ENCODE measurements at regions not wholly inside any gene's neighbourhood (a gene's known extent, or its start where the extent isn't known, plus 50 kb on each side); places are given as distances from the start of the nearest gene placed in this dataset.

GRCh38 chr4:34139346-34139745 lies 2105.0 kb downstream of the ARAP2 start:
- H3K27me3 ChIP-seq: no peaks in the 10 kb centered on the region
- TF ChIP-seq POLR2A (IDR thresholded peaks at IDR 0.05) (no peak), CTCF (IDR thresholded peaks at IDR 0.05) (no peak)
- intact Hi-C loops (cut with DNase I): no loop called here
- H3K4me1 ChIP-seq (replicated peaks in 1 of 2): no peaks in the 10 kb centered on the region
- no peaks in the 10 kb centered on the region for H3K9me3 ChIP-seq (replicated peaks in 1 of 3)
- no peak for DNase-seq
- H3K27ac ChIP-seq: no peak overlapping the region
- no peak overlapping the region for H3K4me3 ChIP-seq
- H3K36me3 ChIP-seq (replicated peaks in 1 of 2): no peaks in the 10 kb centered on the region

GRCh38 chr4:34148322-34148908 lies 2095.9 kb downstream of the ARAP2 start:
- Histone ChIP-seq H3K27me3 (no peaks in the 10 kb centered on the region), H3K9me3 (replicated peaks in 1 of 3) (no peaks in the 10 kb centered on the region), H3K4me1 (replicated peaks in 1 of 2) (no peaks in the 10 kb centered on the region), H3K4me3 (no peak overlapping the region), H3K27ac (no peak overlapping the region), H3K36me3 (replicated peaks in 1 of 2) (no peaks in the 10 kb centered on the region)
- TF ChIP-seq CTCF (IDR thresholded peaks at IDR 0.05) (no peak), POLR2A (IDR thresholded peaks at IDR 0.05) (no peak)
- 46 to 57% (median 52%) methylated on average over 2 of the region's 2 CpGs for WGBS, 4 donors
- intact Hi-C loops (cut with DNase I): no loop called here
- no peak for DNase-seq

GRCh38 chr4:34157547-34157946 lies 2086.8 kb downstream of the ARAP2 start:
- DNase-seq: no peak
- H3K4me3 ChIP-seq: no peak overlapping the region
- intact Hi-C loops (cut with DNase I): no loop called here
- no peaks in the 10 kb centered on the region for H3K4me1 ChIP-seq (replicated peaks in 1 of 2)
- H3K27me3 ChIP-seq: no peaks in the 10 kb centered on the region
- no peak for TF ChIP-seq POLR2A (IDR thresholded peaks at IDR 0.05)
- no peak for TF ChIP-seq CTCF (IDR thresholded peaks at IDR 0.05)
- H3K9me3 ChIP-seq (replicated peaks in 1 of 3): no peaks in the 10 kb centered on the region
- H3K36me3 ChIP-seq (replicated peaks in 1 of 2): no peaks in the 10 kb centered on the region
- no peak overlapping the region for H3K27ac ChIP-seq

GRCh38 chr4:34158878-34159277 lies 2085.4 kb downstream of the ARAP2 start:
- TF ChIP-seq POLR2A (IDR thresholded peaks at IDR 0.05) (no peak), CTCF (IDR thresholded peaks at IDR 0.05) (no peak)
- no peak overlapping the region for H3K27ac ChIP-seq
- no peaks in the 10 kb centered on the region for H3K36me3 ChIP-seq (replicated peaks in 1 of 2)
- no peaks in the 10 kb centered on the region for H3K27me3 ChIP-seq
- 80 to 91% (median 85%) methylated on average over 1 of the region's 1 CpG for WGBS, 4 donors
- no peaks in the 10 kb centered on the region for H3K9me3 ChIP-seq (replicated peaks in 1 of 3)
- DNase-seq: no peak
- H3K4me3 ChIP-seq: no peak overlapping the region
- intact Hi-C loops (cut with DNase I): no loop called here
- H3K4me1 ChIP-seq (replicated peaks in 1 of 2): no peaks in the 10 kb centered on the region

All from adrenal gland (tissue), 9 donors.